ENCODE measurements at regions not wholly inside any gene's neighbourhood (a gene's known extent, or its start where the extent isn't known, plus 50 kb on each side); places are given as distances from the start of the nearest gene placed in this dataset.

DNA sequence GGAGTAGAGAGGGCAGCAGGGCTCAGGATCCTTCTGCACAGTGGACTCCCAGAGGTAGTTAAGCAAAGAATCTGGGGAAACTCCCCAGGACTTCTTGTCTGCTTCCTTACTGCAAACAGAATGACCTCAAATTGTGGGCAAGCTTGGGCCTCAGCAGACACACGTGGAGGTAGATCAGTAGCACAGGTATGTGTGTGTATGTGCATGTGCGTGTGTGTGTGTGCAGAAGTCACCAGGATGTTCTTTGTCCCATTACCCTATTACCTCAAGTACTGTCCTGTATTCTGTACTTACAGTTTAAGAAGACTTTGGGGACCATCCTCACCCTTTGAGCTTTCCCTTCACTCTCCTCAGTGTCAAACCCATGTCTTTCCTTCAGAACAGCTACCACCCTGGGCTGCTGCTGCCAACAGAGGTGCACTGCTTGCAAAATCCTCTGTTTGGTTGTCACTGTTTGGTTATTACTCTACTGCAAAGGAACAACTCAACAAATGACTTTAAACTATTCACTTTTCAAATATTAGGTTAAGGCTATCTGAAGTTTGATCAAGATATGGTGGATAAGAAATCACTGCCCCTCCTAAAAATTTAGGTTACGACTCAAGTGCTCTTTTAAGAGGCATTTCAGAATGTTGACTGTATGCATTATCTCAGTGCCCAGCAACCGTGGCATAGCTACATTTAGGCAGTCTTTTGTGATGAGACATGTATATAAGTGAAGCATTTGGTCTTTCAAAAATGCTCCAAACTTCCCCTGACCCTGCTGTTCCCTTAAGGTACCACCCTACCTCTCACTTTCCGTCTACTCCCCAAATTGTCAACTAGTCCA, 78.2 kb upstream of the MBIP start:
- Histone ChIP-seq H3T11ph (ENCODE audit: low read length) (no peak overlapping the region), H2BK5ac (ENCODE audit: insufficient read length, low read length) (no peak overlapping the region), H3K4me1 (ENCODE audit: insufficient read depth, low read length) (no peaks in the 10 kb centered on the region; the same call in 1 of the 2 replicates), H2AK5ac (ENCODE audit: insufficient read length, low read length) (no peak overlapping the region), H3K79me2 (ENCODE audit: insufficient read depth, low read length) (no peaks in the 10 kb centered on the region), H4K91ac (ENCODE audit: insufficient read length, low read depth, low read length) (no peak overlapping the region), H3K23ac (ENCODE audit: insufficient read length, low read depth, low read length) (no peak overlapping the region), H2BK20ac (ENCODE audit: low read depth, low read length, poor library complexity, severe bottlenecking) (no peak overlapping the region), H3K23me2 (ENCODE audit: insufficient read length, low read depth, low read length, poor library complexity, severe bottlenecking) (no peaks in the 10 kb centered on the region), H3K14ac (ENCODE audit: insufficient read depth, low read length) (no peak overlapping the region; the same call in 1 of the 2 replicates), H4K8ac (replicated peaks; ENCODE audit: insufficient read length, low read depth, low read length) (no peak overlapping the region), H3K79me1 (ENCODE audit: insufficient read depth, low read depth, low read length, poor library complexity, severe bottlenecking) (no peaks in the 10 kb centered on the region), H3K4ac (ENCODE audit: low read depth, low read length) (no peak overlapping the region), H2BK15ac (ENCODE audit: low read depth, low read length) (no peak overlapping the region), H4K5ac (ENCODE audit: insufficient read length, low read depth, low read length) (no peak overlapping the region), H3K27me3 (ENCODE audit: insufficient read depth, low read length) (no peaks in the 10 kb centered on the region), H2BK12ac (ENCODE audit: insufficient read length, low read depth, low read length) (no peak overlapping the region), H3K9me3 (ENCODE audit: control insufficient read depth, low read depth, low read length) (no peaks in the 10 kb centered on the region), H3K9ac (ENCODE audit: extremely low read depth, insufficient read length, low read length) (no peak overlapping the region), H4K20me1 (ENCODE audit: control insufficient read depth, insufficient read depth, insufficient read length) (no peaks in the 10 kb centered on the region), H3K27ac (ENCODE audit: insufficient read length, low read depth, low read length) (no peak overlapping the region), H3K4me2 (ENCODE audit: insufficient read depth, insufficient read length, low read length) (no peak overlapping the region), H2BK120ac (ENCODE audit: low read depth, low read length, poor library complexity, severe bottlenecking) (no peak overlapping the region), H2AFZ (ENCODE audit: low read length) (no peak overlapping the region), H3K56ac (ENCODE audit: insufficient read length, low read depth, low read length) (no peak overlapping the region), H3K18ac (ENCODE audit: insufficient read length, low read depth, low read length) (no peak overlapping the region)
- H3K36me3 Mint-ChIP-seq (ENCODE audit: insufficient read depth in 1 of 3, low read depth in 3 of 3) = no peaks in the 10 kb centered on the region
- no peak for DNase-seq
- TF ChIP-seq, protein P1, sequence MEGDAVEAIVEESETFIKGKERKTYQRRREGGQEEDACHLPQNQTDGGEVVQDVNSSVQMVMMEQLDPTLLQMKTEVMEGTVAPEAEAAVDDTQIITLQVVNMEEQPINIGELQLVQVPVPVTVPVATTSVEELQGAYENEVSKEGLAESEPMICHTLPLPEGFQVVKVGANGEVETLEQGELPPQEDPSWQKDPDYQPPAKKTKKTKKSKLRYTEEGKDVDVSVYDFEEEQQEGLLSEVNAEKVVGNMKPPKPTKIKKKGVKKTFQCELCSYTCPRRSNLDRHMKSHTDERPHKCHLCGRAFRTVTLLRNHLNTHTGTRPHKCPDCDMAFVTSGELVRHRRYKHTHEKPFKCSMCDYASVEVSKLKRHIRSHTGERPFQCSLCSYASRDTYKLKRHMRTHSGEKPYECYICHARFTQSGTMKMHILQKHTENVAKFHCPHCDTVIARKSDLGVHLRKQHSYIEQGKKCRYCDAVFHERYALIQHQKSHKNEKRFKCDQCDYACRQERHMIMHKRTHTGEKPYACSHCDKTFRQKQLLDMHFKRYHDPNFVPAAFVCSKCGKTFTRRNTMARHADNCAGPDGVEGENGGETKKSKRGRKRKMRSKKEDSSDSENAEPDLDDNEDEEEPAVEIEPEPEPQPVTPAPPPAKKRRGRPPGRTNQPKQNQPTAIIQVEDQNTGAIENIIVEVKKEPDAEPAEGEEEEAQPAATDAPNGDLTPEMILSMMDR (conservative IDR thresholded peaks at IDR 0.05) = no peak
- H3K4me3 Mint-ChIP-seq = no peak overlapping the region
- peaks cover 0 to 2% of the 10 kb centered on the region in 2 experiments; a peak in 1 of 5 replicates for H3K9me3 Mint-ChIP-seq
- 0 out of 4 replicates have a peak, but pooled peaks cover 0 to 4% of the 10 kb centered on the region in 2 experiments for H3K4me1 Mint-ChIP-seq
- no CpG with 5 or more reads among the region's 5 CpGs for WGBS (ENCODE audit: extremely low coverage, insufficient read length, low lambda C conversion rate)
- no peak overlapping the region for H3K27ac Mint-ChIP-seq
- peaks cover 6% of the 10 kb centered on the region for H3K27me3 Mint-ChIP-seq (ENCODE audit: low read depth)
